ENCODE measurements at regions not wholly inside any gene's neighbourhood (a gene's known extent, or its start where the extent isn't known, plus 50 kb on each side); places are given as distances from the start of the nearest gene placed in this dataset.

GRCh38 chr12:44961887-44962286 lies 85.8 kb upstream of the NELL2 start:
- no peak for DNase-seq

DNA sequence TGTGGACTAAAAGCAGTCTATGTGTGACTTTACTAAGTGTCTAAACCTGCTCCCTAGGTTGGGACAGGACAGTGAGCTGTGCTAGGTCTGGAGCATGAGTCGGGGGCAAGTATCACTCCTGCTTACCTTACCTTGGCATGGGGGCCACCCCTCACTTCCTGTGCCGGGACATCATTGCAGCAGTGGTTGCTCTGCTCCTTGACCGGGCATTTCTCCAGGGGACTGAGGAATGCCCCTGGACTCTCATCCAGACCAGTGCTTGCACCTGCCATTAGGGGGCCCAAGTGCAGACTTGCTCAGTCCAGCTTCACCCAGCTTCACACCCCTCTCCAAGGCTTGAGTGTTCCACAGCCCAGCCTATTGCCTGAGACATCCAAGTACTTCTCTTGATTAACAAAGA lies 84.7 kb upstream of the NELL2 start:
- DNase-seq: no peak

DNA sequence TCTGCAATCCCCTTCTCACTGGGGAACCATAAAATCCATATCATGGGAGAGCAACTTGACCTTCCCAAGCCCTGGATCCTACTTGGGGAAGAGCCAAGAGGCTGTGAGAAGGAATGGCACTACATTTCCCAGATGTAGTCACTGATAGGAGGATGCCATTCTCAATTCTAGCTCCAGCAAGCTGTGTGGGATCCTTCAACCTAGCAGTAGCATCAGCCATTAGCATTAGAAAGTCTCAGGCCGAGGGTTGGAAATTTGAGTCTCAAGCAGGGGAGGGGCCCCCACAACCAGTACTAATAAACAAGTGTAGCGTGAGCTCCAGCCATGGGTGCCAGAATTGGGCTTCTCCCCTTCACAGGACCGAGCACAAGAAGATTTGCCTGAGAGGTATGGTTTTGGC lies 84.3 kb upstream of the NELL2 start:
- DNase-seq: no peak

GRCh38 chr12:44947163-44947562 lies 71.0 kb upstream of the NELL2 start:
- no peak for DNase-seq

- DNase-seq: no peak
Measured at GRCh38 chr12:44942714-44943113, 66.6 kb upstream of the NELL2 start.

DNA sequence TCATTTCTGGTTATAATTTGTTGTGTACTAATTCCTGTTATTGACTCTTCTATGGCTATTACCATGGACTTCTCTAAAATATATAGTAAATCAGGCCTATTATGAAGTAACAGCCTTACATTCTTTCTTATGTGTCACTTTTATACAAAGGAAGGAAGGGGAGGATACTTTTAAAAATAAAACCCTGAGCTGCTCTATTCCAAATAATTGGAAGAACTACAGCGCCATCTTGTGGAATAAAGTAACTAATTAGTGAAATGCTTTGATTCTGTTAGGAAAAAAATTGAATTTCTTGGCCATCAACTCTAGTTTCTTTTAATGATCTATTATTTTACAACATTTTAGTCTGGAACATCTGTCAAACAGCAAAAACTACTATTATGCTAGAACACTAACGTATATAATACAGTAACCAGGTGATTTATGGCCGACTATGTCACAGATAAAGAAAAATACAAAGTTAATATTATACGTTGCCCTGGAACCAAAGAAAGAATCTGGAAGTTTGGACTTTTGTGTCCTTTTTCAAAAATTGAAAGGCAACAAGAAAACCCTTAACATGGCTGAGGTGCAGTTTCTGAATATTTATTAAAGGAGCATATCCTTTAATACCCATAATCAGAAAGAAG lies 55.0 kb upstream of the NELL2 start:
- DNase-seq: peak; percentile 13 to 65

DNA sequence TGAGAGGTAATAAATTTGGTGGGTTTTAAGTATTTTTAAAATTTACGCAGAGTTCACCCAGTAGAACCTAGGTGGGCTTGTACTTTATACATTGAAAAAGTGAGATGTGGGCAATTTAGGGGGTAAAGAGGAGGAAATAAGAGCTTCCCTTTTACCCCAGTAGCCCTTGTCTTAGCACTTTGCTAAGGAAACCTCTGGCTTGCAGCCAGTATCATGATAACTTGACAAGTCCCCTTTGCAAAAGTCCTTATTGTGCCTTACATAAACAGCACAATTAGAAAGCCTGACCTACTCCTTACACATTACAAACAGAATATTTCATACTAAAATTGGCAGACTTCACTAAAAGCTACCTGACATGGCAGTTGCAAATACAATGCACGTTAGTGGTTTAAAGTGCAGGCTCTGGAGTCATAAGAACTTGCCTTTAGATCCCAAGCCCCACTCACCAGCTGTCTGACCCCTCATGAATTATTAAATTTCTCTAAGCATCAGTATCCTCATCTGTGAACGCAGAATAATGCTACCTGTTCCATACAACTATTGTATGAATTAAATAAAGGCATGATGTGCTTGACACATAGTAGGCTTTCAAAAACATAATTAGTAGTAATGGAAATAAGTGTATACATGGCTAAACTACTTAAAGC lies 53.2 kb upstream of the NELL2 start:
- no peak for DNase-seq
